Fibroblast of lung (primary cell): ENCODE measurements at regions not wholly inside any gene's neighbourhood (a gene's known extent, or its start where the extent isn't known, plus 50 kb on each side); places are given as distances from the start of the nearest gene placed in this dataset.

Experiments used
- DNase-seq, 2 donors: peaks; one replicate each; pipeline versions ENCODE4 v3.0.0 to v3.0.0-alpha.2; 2010; ENCODE audit warnings: low read depth in 2 of 2
- H2AFZ ChIP-seq: 2 replicates; pipeline ENCODE4 v1.5.1; 2012; ENCODE audit warnings: low read length, control low read depth, inconsistent platforms
- H3K27ac ChIP-seq: 2 replicates; pipeline ENCODE4 v1.5.1; 2011; ENCODE audit warnings: low read length, control low read depth; ENCODE audit not compliant: insufficient read depth
- H3K27me3 ChIP-seq: 2 replicates; pipeline ENCODE4 v1.5.1; 2011; ENCODE audit warnings: mild to moderate bottlenecking, low read length; ENCODE audit not compliant: control insufficient read depth, insufficient read depth
- H3K36me3 ChIP-seq: 2 replicates; pipeline ENCODE4 v1.5.1; 2011; ENCODE audit warnings: low read length; ENCODE audit not compliant: control insufficient read depth, insufficient read depth
- H3K4me1 ChIP-seq: 2 replicates; pipeline ENCODE4 v1.5.1; 2011; ENCODE audit warnings: low read length; ENCODE audit not compliant: control insufficient read depth, insufficient read depth; ENCODE audit errors: extremely low read depth
- H3K4me2 ChIP-seq: 2 replicates; pipeline ENCODE4 v1.5.1; 2011; ENCODE audit warnings: low read length, control low read depth; ENCODE audit not compliant: insufficient read depth; ENCODE audit errors: extremely low read depth
- H3K4me3 ChIP-seq, 4 experiments: fragments of 200-600 bp in 1 of 4; sonication (generic) in 1 of 4; replicated peaks in 1 of 4; 2 replicates each; pipeline ENCODE4 v1.5.1; 2011 to 2016; ENCODE audit warnings: low read length in 4 of 4, low read depth in 3 of 4, mild to moderate bottlenecking in 3 of 4, control low read depth in 2 of 4, inconsistent platforms in 1 of 4, mixed read lengths in 1 of 4; ENCODE audit not compliant: insufficient read depth in 1 of 4; ENCODE audit errors: control extremely low read depth in 1 of 4
- H3K79me2 ChIP-seq: 2 replicates; pipeline ENCODE4 v1.5.1; 2012; ENCODE audit warnings: mild to moderate bottlenecking, low read length, inconsistent platforms; ENCODE audit not compliant: control insufficient read depth, insufficient read depth
- H3K9ac ChIP-seq: 2 replicates; pipeline ENCODE4 v1.5.1; 2011; ENCODE audit warnings: mild to moderate bottlenecking, low read length, control low read depth; ENCODE audit not compliant: insufficient read depth
- H3K9me3 ChIP-seq: 2 replicates; pipeline ENCODE4 v1.5.1; 2012; ENCODE audit warnings: low read depth, low read length; ENCODE audit not compliant: control insufficient read depth, insufficient read depth
- H4K20me1 ChIP-seq: 2 replicates; pipeline ENCODE4 v1.5.1; 2011; ENCODE audit warnings: low read length; ENCODE audit not compliant: control insufficient read depth, insufficient read depth; ENCODE audit errors: extremely low read depth
- EZH2 ChIP-seq: IDR thresholded peaks from 2 replicates; pipeline ENCODE4 v1.5.1; 2012; ENCODE audit warnings: low read length, control low read depth, mild to moderate bottlenecking; ENCODE audit errors: missing control alignments
- TF ChIP-seq, protein P1 (sequence below), 2 donors: IDR thresholded peaks in 1 of 2; conservative IDR thresholded peaks in 1 of 2; 1 replicate in 1 of 2; 2 replicates in 1 of 2; pipeline ENCODE4 v1.5.1; 2011 to 2012; ENCODE audit warnings: low read length in 2 of 2, control low read depth in 1 of 2, inconsistent platforms in 1 of 2, low read depth in 1 of 2, mild to moderate bottlenecking in 1 of 2

DNA sequence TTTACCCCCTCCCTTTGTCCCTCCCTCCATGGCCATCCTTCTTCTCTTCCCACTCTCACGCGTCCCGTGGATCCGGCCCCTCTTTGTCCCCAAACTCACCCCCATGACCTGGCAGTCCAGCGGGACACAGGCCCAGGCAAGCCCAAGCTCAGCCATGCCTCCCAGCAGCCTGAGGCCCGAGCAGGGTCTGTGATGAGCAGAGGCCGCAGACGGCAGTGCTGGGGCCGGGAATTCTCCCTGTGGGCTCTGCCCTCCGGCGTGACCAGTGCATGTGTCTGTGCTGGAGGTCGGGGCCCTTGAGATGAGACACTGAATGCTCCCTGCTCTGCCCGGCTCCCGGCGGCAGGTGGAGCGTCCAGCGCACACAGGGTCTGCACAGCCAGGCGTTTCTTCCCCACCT lies 237.9 kb downstream of the BRD1 start:
- Histone ChIP-seq H3K27me3 (no peaks in the 10 kb centered on the region), H3K27ac (no peak overlapping the region), H3K4me3 (no peak overlapping the region), H3K4me1 (no peaks in the 10 kb centered on the region), H3K36me3 (no peaks in the 10 kb centered on the region), H3K4me2 (no peak overlapping the region), H3K79me2 (no peaks in the 10 kb centered on the region), H3K9ac (no peak overlapping the region), H2AFZ (no peak overlapping the region), H3K9me3 (no peaks in the 10 kb centered on the region), H4K20me1 (no peaks in the 10 kb centered on the region)
- TF ChIP-seq EZH2, result no peak
- TF ChIP-seq, protein P1, sequence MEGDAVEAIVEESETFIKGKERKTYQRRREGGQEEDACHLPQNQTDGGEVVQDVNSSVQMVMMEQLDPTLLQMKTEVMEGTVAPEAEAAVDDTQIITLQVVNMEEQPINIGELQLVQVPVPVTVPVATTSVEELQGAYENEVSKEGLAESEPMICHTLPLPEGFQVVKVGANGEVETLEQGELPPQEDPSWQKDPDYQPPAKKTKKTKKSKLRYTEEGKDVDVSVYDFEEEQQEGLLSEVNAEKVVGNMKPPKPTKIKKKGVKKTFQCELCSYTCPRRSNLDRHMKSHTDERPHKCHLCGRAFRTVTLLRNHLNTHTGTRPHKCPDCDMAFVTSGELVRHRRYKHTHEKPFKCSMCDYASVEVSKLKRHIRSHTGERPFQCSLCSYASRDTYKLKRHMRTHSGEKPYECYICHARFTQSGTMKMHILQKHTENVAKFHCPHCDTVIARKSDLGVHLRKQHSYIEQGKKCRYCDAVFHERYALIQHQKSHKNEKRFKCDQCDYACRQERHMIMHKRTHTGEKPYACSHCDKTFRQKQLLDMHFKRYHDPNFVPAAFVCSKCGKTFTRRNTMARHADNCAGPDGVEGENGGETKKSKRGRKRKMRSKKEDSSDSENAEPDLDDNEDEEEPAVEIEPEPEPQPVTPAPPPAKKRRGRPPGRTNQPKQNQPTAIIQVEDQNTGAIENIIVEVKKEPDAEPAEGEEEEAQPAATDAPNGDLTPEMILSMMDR (conservative IDR thresholded peaks at IDR 0.05 in 1 of 2, IDR thresholded peaks at IDR 0.05 in 1 of 2; ENCODE audit: low read depth in 1 of 2, low read length in 2 of 2), result no peak
- no peak for DNase-seq

DNA sequence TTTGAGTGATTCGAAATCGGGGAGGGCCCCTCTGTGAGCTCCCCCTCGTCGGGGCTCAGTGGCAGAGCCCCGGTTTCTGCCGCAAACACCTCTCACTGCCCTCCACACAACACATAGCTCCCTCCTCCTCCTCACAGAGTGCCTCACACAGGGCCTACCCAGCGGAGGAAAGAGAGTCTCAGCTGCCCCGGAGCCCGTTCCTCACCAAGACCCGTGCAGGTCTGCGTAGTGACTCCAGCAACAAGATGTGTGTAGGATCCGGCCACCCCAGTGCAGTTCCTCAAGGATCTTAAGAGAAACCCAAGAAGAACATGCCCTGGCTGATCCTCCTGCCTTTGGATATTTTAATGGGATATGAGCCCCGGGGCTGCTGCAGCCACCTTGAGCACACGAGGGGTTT lies 238.4 kb downstream of the BRD1 start:
- TF ChIP-seq, protein P1 (conservative IDR thresholded peaks at IDR 0.05 in 1 of 2, IDR thresholded peaks at IDR 0.05 in 1 of 2; ENCODE audit: low read depth in 1 of 2, low read length in 2 of 2), result no peak
- TF ChIP-seq EZH2, result no peak
- H3K27me3 ChIP-seq, result no peaks in the 10 kb centered on the region
- no peaks in the 10 kb centered on the region for H3K9me3 ChIP-seq
- no peak overlapping the region for H3K4me2 ChIP-seq
- no peaks in the 10 kb centered on the region for H3K79me2 ChIP-seq
- H2AFZ ChIP-seq, result no peak overlapping the region
- no peaks in the 10 kb centered on the region for H4K20me1 ChIP-seq
- H3K4me3 ChIP-seq, result no peak overlapping the region
- H3K36me3 ChIP-seq, result no peaks in the 10 kb centered on the region
- H3K4me1 ChIP-seq, result no peaks in the 10 kb centered on the region
- no peak overlapping the region for H3K9ac ChIP-seq
- no peak overlapping the region for H3K27ac ChIP-seq
- no peak for DNase-seq

DNA sequence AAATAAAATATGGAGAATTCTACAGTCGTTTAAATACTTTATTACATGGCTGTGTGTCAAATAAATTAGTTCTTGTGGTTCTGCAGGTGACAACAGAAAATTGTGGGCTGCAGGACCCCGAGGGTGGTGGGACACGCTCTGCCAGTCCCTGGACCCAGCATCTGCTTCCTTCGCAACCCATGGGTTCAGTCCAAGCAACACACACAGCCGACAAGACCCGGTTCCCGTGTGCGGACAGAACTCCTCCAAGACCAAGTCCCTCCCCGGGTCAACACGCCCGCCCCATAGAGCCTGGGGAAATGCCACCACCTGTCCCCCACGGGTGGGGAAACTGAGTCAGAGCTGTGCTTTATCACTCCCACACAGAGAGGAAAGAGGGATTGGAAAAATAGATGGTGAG lies 238.9 kb downstream of the BRD1 start:
- no peak for DNase-seq
- no peaks in the 10 kb centered on the region for H3K27me3 ChIP-seq
- H3K36me3 ChIP-seq, result no peaks in the 10 kb centered on the region
- H4K20me1 ChIP-seq, result no peaks in the 10 kb centered on the region
- no peak overlapping the region for H3K4me2 ChIP-seq
- no peak overlapping the region for H3K27ac ChIP-seq
- no peak overlapping the region for H3K4me3 ChIP-seq
- no peak overlapping the region for H3K9ac ChIP-seq
- no peaks in the 10 kb centered on the region for H3K9me3 ChIP-seq
- no peaks in the 10 kb centered on the region for H3K79me2 ChIP-seq
- no peaks in the 10 kb centered on the region for H3K4me1 ChIP-seq
- TF ChIP-seq EZH2, result no peak
- TF ChIP-seq, protein P1 (conservative IDR thresholded peaks at IDR 0.05 in 1 of 2, IDR thresholded peaks at IDR 0.05 in 1 of 2; ENCODE audit: low read depth in 1 of 2, low read length in 2 of 2), result no peak
- H2AFZ ChIP-seq, result no peak overlapping the region
